ENCODE measurements at regions not wholly inside any gene's neighbourhood (a gene's known extent, or its start where the extent isn't known, plus 50 kb on each side); places are given as distances from the start of the nearest gene placed in this dataset.

DNA sequence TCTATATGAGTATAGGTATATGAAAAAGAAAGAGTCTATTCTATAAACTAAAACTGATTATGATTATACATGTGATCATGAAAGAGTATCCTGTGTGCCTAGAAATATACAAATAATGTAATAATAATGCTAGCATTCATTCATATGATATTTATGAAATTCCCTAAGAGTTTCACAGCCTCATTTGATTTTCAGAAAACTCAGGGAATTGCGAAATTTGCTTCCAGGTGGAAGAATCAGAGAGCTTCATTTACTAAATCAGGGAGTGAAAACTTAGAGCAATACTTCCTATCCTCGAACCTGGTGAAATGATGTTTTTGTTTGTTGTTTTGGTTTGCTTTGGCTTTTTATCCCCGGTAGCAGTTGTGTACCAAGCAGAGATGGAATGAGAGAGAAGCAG lies 1105.7 kb upstream of the SLIT2 start:
- DNase-seq (ENCODE audit: low spot score): no peak

DNA sequence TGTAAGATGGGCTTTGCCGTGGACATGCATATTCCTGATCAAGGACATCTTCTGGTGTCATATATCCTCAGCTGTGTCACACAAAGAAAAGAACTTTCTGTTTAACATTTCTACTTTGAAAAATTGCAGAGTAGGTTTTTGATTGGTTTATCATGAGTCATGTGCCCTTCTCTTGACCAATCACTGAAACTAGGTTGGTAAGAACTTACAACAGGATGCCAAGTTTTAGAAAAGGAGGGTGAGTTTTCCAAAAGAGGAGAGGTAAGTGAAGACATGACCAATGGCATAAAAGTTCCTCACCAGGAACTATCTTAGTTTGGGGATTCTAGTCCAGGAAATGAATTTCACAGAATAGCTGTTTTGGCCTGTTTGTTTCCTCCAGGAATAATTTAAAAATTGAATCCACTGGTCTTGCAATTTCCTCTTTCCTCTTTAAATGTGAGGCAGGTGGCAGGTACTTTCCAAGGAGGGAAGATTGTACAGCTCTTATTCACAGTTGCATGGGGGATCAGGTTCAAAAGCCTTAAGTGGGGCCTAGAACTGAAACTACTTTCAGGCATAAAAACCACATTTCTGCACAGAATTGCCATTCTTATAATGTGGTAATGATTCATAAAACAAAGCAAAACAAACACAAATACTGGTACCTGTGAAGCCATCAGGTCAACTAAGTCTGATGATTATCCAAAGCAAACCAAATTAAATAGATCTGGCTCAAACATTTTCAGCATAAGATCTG lies 1114.5 kb upstream of the LCORL start:
- DNase-seq (ENCODE audit: low spot score): no peak

DNA sequence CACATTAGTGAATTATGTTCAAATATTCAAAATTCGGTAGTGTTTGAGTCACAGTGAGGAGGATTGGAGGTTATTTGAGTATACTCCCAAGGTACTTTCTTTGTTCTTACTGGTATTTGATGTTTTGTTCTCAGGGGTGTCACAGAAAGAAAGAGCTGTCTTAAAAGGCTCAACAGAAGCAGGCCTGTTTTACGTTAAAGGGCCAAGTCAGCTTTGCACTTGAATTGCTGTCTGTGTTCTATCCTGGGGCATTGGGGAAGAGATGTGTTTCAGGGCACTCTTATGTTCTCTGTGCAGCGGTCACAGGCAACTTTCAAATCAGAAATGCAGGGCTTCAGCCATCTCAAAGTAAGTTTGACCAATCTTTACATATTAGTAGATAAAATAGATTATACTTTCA lies 1113.1 kb upstream of the LCORL start:
- DNase-seq (ENCODE audit: low spot score): no peak

DNA sequence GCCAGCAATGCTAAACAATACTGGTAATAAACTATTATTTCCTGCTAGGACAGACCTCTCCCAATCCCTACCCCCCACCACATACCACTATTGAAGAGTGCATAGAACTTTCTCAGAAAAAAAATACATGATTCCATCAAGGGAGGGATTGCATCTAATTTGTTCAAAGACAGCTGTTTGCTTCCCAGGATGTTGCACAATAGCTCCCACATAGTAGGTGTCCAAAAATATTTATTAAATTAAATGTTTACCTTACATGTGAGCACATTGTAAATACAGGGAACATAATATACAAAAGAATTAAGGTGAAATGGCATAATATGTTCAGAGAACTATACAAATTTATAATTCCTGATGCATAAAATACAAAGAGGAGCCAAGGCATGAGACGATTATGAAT lies 1111.8 kb upstream of the LCORL start:
- DNase-seq (ENCODE audit: low spot score): no peak

DNA sequence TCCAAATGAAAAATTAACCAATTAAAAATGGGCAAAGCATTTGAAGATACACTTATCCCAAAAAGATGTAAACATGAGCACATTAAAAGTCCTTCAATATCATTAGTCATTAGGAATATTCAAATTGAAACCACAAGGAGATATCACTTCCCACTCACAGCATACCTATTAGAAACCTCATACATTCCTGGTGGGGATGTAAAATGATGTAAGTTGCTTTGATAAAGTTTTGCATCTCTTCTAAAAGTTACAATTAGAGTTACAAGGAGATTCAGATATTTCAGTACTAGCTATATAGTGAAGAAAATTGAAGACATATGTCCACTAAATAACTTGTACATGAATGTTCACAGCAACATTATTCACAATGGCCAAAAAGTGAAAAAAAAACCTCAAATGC lies 1109.3 kb upstream of the LCORL start:
- DNase-seq (ENCODE audit: low spot score): no peak

DNA sequence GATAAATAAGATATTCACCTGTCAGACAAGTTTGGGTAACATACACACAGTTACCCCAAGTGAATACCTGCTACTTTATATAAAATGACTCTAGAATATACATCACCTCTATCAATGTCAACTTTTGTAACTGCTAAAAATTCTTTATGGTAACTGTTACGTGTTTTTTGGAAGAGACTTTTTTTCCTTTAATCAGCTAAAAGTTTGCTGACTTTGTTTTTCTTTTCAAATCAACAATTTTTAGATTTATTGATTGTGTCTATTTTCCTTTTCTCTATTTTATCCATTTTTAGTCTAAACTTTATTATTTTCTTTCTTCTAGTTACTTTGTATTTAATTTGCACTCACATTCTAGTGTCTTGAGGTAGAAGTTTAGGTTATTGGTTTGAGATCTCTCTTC lies 1106.6 kb upstream of the LCORL start:
- no peak for DNase-seq (ENCODE audit: low spot score)

DNA sequence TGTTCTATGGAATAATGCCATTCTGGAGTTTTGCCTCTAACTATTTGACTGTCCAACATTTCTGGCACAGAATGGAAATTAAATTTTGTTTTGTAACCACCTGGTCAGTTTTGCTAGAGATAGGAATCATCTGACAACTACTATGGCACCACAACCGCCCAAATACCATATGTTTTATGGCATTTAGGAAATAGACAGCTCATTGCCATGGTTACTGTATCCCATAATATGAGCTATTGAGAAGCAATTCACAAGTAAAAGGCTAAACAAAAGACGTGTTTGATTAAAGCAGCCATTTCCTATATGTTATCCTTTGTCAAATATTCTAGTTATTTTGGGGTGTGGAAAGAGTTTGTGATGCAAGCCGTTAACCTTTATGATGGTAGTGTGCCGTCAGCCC lies 1105.3 kb upstream of the LCORL start:
- no peak for DNase-seq (ENCODE audit: low spot score)

DNA sequence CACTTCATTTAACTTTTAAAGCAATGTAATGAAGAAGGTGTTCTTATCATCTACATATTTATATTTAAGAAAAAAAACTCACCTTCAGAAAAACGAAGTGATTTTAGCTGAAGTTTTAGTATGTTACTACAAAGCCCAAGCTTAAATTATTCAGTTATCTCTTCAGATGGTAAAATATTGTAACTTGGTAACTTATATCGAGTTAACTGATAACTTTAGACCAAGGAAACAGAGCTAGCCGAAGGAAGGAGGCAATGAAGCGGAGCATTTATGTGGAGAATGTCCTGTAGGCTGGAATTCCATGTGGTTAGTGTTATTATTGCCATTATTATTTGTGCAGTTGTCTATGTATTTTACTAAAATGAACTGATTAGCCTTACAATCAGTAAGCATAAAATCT lies 1102.1 kb upstream of the LCORL start:
- DNase-seq (ENCODE audit: low spot score): no peak

DNA sequence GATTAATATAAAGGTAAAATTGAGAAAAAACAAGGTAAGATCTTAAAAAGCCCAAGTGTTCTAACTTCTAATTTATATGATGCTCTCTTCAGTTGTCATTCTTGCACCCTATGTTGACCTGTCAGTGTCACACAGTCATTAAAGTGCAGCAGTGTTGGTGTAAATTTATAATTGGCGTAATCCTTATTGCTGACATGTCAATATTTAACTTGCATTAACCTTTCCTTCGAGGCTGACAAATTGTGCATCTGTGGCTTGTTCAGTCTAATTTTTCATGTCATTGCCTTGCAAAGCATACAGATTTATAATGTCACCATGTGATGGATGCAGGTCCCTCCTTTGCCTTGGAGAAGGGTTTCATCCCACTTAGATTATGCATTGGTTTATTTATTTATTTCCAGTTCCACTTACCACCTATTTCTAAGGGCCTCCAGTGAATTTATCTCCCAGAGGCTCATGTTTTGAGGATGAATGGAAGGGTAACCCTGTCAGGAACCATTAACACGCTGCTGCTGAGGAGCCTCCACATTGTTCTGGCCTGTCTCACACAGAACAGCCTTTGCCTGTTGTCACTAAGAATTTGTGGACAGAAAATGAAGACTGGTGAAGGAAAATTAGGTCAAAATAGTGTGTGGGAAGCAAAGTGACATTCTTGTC lies 1098.5 kb upstream of the LCORL start:
- no peak for DNase-seq (ENCODE audit: low spot score)

DNA sequence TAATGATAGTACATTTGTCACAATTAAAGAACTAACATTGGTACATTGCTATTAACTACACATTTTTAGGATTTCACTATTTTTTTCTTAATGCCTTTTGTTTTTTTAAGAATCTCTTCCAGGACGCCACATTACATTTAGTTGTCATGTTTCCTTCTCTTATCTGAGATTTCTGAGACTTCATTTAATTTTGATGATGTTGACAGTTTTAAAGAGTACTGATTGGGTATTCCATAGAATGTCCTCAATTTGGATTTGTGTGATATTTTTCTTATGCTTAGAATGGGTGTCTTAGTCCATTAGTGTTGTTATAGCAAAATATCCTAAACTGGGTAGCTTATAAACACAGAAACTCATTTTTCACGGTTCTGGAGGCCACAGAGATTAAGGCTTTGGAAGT lies 1095.5 kb upstream of the LCORL start:
- DNase-seq (ENCODE audit: low spot score): no peak

DNA sequence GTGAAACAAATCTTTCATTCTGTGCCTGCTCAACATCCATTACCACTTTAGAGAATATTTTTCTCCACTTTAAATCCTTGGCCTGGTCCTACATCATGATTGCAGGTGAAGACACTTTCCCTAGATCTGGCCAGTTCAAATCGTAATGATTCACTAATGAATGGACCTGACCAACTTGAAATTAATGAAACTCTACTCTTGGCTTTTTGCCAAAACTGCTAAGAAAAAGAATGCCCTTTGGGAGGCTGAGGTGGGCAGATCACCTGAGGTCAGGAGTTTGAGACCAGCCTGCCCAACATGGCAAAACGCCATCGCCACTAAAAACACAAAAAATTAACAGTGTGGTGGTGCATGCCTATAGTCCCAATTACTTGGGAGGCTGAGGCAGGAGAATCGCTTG lies 1082.6 kb upstream of the LCORL start:
- no peak for DNase-seq (ENCODE audit: low spot score)

DNA sequence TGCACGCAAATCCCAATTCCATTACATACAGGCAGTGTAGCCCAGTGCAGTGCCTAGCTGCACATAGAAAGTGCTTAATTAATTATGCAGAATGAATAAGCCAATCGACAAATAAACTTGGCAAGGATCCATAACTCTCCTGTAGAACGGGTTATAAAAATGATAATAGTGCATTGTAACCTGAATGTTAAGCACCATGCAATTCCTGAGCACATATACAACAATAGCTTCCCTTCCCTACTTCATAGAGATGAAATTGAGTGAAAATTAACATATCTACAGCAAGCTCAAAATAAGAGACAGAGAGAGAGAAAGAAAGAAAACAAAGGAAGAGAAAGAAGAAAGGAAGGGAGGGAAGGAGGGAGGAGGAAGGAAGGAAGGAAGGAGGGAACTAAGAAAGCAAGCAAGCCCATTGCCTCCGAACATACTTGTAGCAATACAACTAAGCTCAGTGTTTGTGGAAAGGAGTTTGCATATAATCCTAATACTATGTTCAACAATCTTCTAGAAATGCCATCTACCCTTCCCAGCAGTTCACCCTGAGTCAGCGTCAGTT lies 1074.0 kb upstream of the LCORL start:
- DNase-seq (ENCODE audit: low spot score): no peak

DNA sequence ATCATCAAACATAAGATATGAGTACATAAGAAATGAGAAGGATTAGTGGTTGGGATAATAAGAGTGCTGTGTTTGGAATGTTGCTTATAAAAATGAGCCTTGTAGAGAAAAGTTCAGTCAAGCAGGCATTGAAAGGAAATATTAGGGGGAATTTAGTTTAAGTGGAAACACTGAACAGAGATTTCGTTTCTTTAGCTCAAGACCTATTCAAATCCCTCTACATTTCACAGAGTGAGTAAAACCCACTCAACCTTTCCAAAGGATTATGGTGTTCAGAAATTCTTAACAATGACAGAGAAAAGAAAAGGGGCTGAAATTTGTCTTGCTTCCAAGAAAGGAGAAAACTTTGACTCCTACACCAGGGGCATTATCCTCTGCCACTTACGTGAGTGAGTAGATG lies 1072.4 kb upstream of the LCORL start:
- no peak for DNase-seq (ENCODE audit: low spot score)

DNA sequence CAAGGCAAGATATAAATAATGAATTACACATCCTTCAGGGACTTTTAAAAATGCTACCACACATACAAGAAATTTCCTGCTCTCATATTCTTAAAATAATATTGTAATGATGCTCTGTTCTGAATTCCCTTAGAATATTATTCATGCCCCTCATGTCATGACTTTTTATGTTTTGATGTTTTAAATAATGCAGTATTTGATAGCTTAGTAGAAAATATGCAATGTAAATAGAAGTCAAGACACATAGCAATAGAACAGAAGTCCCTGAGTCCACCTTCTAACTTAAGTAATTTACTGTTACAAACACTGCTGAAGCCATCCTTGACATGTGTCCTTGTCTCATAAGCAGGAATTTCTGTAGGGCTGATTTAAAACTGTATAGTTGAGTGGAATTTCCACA lies 1071.2 kb upstream of the LCORL start:
- DNase-seq (ENCODE audit: low spot score): no peak

DNA sequence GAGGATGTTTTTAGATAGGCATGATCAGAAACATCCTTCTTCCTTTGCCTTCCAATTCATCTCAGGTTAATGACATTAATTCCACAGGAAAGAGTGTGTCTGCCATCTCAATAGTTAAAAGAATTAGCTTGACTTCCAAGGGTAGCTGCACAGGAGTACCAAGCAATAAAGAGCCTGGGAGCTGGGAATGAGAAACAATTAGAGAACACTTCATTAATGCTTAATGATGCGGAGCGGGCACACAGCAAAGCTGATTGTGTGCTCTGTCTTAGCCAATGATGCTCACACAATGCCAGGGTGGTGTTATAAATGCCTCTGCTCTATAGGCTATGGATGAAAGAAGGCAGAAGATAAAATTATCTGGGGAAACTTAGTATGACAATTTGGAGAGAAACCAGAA lies 1052.5 kb upstream of the LCORL start:
- DNase-seq (ENCODE audit: low spot score): no peak

DNA sequence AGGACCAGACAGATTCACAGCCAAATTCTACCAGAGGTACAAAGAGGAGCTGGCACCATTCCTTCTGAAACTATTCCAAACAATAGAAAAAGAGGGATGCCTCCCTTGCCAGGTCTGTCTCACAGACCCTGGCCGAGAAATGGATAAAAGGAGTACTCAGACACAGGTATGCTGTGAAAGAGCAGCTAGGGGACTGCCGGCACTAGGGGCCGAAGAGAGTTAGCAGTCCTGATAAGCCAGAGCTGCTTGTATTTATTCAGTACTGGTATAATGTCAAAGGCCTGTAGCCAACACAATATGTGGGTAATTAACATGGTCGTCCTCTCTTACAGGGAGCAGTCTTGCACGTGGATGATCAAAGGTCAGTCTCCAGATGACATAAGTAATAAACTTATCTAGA lies 1042.1 kb upstream of the LCORL start:
- DNase-seq (ENCODE audit: low spot score): no peak

DNA sequence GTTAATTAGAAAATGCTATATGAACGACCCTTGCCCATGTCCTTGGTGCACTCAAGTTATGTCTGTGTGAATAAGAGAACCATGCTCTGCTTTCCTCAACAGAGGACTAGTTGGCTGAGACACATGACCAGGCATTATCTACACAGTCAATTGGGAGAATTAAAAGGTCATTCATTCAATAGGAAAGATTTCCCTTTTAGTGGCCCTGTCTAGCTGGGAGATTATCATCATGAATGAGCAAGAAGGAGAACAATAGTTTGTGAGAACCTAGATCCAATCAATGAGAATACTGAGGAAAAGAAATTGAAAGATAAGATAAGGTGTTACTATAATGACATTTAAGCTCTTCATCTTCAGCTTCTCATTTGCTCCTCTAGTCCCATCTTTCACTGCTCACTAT lies 1033.4 kb upstream of the LCORL start:
- DNase-seq (ENCODE audit: low spot score): no peak

DNA sequence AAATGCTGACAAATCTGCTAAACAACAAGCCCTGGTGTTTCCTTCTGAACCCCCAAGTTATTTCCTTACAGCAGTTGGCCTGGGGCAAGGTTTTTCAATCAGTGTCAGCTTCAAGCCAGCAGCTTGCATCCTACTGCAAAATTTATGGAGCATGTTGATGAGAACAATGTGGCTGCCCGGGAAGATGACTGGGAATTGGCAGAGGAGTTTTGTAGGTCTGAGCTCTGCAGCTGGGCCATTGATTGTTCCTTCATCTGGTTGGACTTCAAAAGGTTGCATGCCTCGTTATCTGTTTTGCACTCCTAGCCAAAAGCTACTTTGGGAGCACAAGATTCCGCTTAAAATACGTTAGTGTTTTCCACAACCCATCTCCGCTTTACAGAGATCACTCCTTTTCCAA lies 1030.3 kb upstream of the LCORL start:
- no peak for DNase-seq (ENCODE audit: low spot score)

DNA sequence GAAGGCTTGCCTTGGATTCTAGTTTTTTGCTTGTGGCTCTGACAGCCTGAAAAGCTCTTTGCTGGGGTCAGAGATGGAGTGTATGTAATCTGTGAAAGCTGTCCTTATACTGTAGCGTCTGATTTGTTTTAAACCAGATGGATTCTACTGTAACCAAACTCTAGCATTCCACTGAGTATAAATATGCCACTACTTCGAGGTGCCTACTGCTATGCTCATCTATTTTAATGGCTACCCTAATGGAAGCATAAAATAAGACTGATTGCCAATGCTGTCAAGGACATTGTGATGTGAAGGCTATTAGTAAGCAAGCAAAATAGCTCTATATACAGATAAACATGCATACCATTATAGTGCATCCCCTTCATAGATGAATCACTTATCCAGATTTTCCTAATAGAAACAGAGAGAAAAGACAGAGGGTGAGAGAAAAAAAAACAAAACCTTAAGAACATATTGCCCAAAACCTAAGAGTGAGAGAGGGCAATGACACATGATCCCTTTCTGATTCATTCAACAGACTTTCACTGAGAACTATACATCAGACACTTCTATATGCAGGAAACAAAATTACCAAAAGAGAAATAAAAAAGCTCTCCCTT lies 1025.8 kb upstream of the LCORL start:
- DNase-seq (ENCODE audit: low spot score): no peak

DNA sequence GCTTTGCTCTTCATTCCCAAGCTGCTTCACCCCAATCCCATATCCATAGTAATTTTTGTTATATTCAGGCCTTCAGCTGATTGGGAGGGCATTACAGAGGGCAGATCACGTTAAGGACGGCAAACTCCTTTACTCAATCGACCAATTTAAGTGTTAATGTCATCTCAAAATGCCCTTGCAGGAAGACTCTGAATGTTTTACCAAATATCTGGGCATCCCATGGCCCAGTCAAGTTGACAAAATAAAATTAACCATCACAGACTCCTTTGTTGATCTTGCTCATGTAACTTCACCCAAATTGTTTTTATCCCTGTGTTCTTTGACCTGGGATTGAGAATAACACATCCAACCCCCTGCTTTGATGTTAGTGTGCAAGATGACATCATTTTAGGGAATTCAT lies 1018.3 kb upstream of the LCORL start:
- no peak for DNase-seq (ENCODE audit: low spot score)

DNA sequence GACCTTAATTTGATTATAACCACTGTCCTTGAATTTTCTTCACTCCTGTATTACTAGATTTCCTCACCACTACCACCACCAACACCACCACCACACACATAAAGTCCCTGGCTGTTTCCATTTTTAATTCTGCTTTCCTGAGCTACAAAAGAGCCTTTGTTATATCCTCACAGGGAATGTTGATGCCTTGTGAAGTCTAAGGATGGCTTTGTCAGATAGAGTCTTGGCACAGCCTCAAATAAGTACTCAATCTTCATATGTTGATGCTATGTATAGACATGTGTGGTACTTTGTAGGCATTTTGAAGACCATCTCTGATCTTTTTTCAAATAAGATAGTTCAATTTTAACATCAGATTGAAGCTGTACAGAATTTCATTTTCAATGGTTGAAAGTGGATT lies 1016.7 kb upstream of the LCORL start:
- no peak for DNase-seq (ENCODE audit: low spot score)

DNA sequence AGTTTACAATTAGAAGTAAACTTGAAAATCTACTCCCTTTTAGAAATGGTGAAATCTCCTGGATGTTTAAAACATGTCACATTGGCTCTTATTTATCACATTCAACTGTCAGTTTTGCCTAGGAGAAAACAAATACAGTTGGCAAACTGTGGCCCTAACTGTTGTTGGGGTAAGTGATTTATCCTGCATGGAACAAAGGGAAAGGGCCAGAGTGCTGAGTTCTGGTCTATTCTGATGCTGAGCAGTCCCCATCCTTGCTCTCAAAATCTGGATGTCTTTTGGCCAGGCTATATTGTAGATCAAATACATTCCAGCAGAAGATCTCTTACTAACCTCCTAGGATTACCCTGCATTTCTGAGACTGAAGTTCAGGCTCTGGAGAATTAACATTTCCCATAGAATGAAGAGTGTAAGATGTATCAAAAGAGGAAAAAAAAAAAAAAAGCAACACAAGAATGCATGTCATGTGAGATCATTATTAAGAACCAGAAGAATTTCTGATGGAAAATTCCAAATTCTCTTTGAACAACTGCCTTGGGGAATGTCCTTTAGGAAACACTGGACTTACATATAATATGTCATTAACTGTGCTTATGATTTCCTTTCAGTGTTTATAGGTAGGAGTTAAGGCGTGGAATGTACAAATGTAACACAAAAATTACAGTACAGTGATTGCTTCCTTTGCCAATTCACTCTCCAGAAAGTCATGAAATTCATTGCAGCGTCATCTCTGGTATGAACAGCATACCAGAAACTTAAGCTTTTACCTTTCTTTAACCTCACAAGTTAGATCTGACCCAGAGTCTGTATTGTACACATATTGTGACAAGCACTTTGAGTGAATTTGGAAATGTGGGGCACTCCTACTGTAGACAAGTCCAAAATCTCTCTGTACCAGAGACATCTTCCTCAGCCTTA lies 1012.5 kb upstream of the LCORL start:
- DNase-seq (ENCODE audit: low spot score): no peak
